GM12864 (cell line): ENCODE measurements at regions not wholly inside any gene's neighbourhood (a gene's known extent, or its start where the extent isn't known, plus 50 kb on each side); places are given as distances from the start of the nearest gene placed in this dataset.

Source experiments
- DNase-seq: peaks from one replicate; pipeline ENCODE4 v3.0.0-alpha.2; 2011; ENCODE audit warnings: low read depth
- H3K4me3 ChIP-seq: 2 replicates; pipeline ENCODE4 v1.5.1; 2011; ENCODE audit warnings: mild to moderate bottlenecking, low read depth, low read length, control low read depth
- TF ChIP-seq, protein P1 (sequence below): IDR thresholded peaks from 2 replicates; pipeline ENCODE4 v1.5.1; 2011; ENCODE audit warnings: low read depth, mild to moderate bottlenecking, moderate library complexity, low read length, control low read depth, inconsistent platforms; ENCODE audit errors: missing control alignments

- TF ChIP-seq, protein P1, sequence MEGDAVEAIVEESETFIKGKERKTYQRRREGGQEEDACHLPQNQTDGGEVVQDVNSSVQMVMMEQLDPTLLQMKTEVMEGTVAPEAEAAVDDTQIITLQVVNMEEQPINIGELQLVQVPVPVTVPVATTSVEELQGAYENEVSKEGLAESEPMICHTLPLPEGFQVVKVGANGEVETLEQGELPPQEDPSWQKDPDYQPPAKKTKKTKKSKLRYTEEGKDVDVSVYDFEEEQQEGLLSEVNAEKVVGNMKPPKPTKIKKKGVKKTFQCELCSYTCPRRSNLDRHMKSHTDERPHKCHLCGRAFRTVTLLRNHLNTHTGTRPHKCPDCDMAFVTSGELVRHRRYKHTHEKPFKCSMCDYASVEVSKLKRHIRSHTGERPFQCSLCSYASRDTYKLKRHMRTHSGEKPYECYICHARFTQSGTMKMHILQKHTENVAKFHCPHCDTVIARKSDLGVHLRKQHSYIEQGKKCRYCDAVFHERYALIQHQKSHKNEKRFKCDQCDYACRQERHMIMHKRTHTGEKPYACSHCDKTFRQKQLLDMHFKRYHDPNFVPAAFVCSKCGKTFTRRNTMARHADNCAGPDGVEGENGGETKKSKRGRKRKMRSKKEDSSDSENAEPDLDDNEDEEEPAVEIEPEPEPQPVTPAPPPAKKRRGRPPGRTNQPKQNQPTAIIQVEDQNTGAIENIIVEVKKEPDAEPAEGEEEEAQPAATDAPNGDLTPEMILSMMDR = no peak
- DNase-seq = no peak
- H3K4me3 ChIP-seq = no peak overlapping the region
These were observed 95.6 kb upstream of the MANSC4 start for GRCh38 chr12:27875677-27876076.

DNA sequence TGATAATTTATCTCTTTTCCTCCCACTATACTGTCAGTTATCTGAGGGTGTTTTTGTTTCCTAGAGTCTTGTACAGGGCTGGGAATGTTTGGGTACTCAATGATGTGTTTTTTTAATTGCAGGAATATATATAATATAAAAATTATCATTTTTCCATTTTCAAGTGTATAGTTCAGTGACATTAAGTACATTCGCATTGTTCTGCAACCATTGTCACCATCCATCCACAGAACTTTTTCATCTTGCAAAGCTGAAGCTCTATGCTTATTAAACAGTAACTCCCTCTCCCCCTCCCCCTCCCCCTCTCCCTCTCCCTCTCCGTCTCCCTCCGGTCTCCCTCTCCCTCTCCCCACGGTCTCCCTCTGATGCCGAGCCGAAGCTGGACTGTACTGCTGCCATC lies 93.0 kb upstream of the MANSC4 start:
- no peak overlapping the region for H3K4me3 ChIP-seq
- TF ChIP-seq, protein P1 = no peak
- DNase-seq = no peak

DNA sequence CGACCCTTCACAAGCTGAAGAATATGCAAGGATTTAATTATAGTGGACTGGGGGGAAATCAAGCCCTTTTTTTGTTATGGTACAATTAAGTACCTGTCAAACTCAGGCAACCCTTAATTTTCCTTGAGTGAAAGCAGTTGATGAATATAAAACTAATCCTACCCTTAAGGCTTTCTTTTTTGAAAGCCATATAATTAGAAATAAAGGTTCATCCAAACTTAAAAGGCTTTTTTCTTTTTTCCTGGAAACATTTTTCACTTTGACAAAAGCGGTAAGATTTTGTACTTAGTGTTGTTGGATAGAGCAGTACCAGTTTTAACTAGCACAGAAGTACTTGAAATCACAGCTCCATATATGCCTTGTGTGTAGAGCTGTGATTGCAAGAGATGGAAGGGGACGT lies 91.9 kb upstream of the MANSC4 start:
- DNase-seq = no peak
- H3K4me3 ChIP-seq = no peak overlapping the region
- TF ChIP-seq, protein P1 = no peak

GRCh38 chr12:27870939-27871338 lies 90.9 kb upstream of the MANSC4 start:
- no peak overlapping the region for H3K4me3 ChIP-seq
- TF ChIP-seq, protein P1 = no peak
- no peak for DNase-seq

DNA sequence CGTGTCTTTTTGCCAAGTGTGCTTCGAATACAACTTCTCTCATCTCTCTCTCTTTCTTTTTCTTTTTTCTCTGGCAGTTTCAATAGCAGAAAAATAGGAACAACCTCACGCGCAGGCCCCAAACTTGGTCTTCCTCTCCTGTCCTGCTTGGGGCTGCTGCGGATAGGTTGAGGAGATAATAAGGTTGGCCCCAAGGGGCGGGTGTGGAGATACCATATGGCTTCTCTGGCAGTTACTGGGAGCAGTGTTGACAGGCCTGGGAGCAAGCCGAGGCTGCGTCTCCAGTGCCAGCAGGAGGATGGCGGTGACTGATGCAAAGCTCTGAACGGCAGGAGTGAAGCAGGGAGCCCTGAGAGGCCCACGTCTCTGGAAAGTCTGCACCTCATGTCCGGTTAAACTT lies 89.5 kb upstream of the MANSC4 start:
- no peak for DNase-seq
- TF ChIP-seq, protein P1 = no peak
- no peak overlapping the region for H3K4me3 ChIP-seq

- TF ChIP-seq, protein P1 = no peak
- no peak for DNase-seq
- no peak overlapping the region for H3K4me3 ChIP-seq
These were observed 88.1 kb upstream of the MANSC4 start for GRCh38 chr12:27868139-27868538.

DNA sequence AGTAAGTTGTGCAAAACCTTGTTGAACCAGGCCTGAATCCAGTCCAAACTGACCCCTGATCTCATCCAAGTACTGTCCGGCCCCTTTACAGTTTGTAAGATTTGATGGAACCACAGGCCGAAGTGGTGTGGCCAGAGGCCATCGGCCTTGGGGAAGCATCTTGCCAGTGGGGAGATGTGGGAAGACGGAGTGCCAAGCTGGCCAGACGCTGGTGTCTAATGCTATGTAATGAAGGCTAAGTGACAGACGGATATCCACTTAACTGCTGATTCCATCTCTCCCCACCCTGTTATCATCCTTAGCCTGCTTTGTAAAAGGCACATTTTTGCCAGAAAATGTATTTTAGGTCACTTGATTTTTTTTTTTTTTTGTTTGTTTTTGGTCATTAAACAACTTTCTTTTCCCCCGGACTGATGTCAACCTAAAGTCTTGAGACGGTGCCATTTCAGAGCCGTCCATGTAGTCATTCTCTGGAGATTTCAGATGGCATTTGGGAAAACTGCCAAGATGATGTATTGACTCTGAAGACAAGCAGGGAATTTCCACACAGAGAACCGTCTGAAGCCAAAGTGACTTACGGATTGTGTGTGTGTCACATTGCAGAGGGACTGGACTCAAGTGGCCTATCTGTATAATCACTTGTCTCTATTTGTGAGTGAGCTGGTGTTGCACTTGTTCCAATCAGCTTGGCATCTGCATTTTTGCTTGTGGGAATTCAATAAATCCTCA lies 86.5 kb upstream of the MANSC4 start:
- TF ChIP-seq, protein P1 = no peak
- DNase-seq = no peak
- no peak overlapping the region for H3K4me3 ChIP-seq
